Esophagus muscularis mucosa (tissue), 4 donors: ENCODE measurements at regions not wholly inside any gene's neighbourhood (a gene's known extent, or its start where the extent isn't known, plus 50 kb on each side); places are given as distances from the start of the nearest gene placed in this dataset.

Experiments used
- DNase-seq: peaks from one replicate; pipeline ENCODE4 v3.0.0-alpha.2; 2017; ENCODE audit errors: extremely low spot score
- H3K27ac ChIP-seq, 4 donors: fragments of 200-600 bp; sonication (generic); replicated peaks in 1 of 4; 1 replicate in 3 of 4; 2 replicates in 1 of 4; pipeline ENCODE4 v1.5.1; 2016 to 2019; ENCODE audit warnings: mild to moderate bottlenecking in 1 of 4
- H3K27me3 ChIP-seq, 4 donors: fragments of 200-600 bp; sonication (generic); one replicate each; pipeline versions ENCODE4 v1.5.1 to v1.6.0; 2016 to 2019
- H3K36me3 ChIP-seq, 4 donors: fragments of 200-600 bp; sonication (generic); one replicate each; pipeline ENCODE4 v1.5.1; 2016 to 2019
- H3K4me1 ChIP-seq, 4 donors: fragments of 200-600 bp; sonication (generic); one replicate each; pipeline ENCODE4 v1.5.1; 2016 to 2019
- H3K4me3 ChIP-seq, 4 donors: fragments of 200-600 bp; sonication (generic); 1 replicate in 2 of 4; 2 replicates in 2 of 4; pipeline ENCODE4 v1.5.1; 2016 to 2019; ENCODE audit warnings: mild to moderate bottlenecking in 4 of 4, moderate library complexity in 1 of 4
- H3K9me3 ChIP-seq, 4 donors: fragments of 200-600 bp; sonication (generic); 1 replicate in 3 of 4; 2 replicates in 1 of 4; pipeline ENCODE4 v1.5.1; 2016 to 2019
- EP300 ChIP-seq: sonication (generic); formaldehyde crosslinking; IDR thresholded peaks from one replicate; pipeline ENCODE4 v1.6.1; 2017; ENCODE audit warnings: antibody characterized with exemption
- POLR2A ChIP-seq: fragments of 450-650 bp; IDR thresholded peaks from one replicate; pipeline ENCODE4 v1.6.1; 2017; ENCODE audit warnings: antibody characterized with exemption, moderate library complexity, mild to moderate bottlenecking, low read depth
- POLR2AphosphoS5 ChIP-seq, 2 donors: sonication (generic); formaldehyde crosslinking; IDR thresholded peaks; one replicate each; pipeline ENCODE4 v1.6.1; 2017; ENCODE audit warnings: antibody characterized with exemption in 2 of 2
- WGBS: methylation state at CpG from one replicate; pipeline ENCODE4 v1.1.5; 2018; 5-methylcytosine and 5-hydroxymethylcytosine counted together
- intact Hi-C: fragments of 100-400 bp; cut with DNase I; formaldehyde crosslinking; loops from one replicate; pipeline ENCODE4 v1.15.1; 2023
- TF ChIP-seq, protein P1 (sequence below), 3 experiments: fragments of 200-600 bp in 2 of 3; fragments of 450-650 bp in 1 of 3; sonication (generic) in 2 of 3; IDR thresholded peaks; one replicate each; pipeline ENCODE4 v1.5.1; 2017 to 2019; ENCODE audit warnings: antibody characterized with exemption in 3 of 3, mild to moderate bottlenecking in 2 of 3, moderate library complexity in 1 of 3

DNA sequence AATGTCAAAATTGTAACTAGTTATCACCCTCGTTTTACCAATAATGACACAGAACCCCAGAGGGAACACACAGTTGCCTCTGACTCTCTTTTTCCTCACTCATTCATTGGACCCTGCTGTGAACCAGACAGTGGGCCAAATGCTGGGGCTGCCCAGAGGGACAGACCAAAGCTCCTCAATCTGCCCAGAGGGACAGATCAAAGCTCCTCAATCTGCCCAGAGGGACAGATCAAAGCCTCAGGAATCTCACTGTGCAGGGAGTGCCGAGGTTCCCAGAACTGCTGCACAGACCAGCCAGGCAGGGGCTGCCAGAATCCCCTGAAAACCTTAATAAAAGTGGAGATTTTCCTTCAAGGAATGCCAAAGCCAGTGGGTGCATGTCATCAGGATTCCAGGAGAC is 179.1 kb downstream of the SOD2 start:
- TF ChIP-seq, protein P1, sequence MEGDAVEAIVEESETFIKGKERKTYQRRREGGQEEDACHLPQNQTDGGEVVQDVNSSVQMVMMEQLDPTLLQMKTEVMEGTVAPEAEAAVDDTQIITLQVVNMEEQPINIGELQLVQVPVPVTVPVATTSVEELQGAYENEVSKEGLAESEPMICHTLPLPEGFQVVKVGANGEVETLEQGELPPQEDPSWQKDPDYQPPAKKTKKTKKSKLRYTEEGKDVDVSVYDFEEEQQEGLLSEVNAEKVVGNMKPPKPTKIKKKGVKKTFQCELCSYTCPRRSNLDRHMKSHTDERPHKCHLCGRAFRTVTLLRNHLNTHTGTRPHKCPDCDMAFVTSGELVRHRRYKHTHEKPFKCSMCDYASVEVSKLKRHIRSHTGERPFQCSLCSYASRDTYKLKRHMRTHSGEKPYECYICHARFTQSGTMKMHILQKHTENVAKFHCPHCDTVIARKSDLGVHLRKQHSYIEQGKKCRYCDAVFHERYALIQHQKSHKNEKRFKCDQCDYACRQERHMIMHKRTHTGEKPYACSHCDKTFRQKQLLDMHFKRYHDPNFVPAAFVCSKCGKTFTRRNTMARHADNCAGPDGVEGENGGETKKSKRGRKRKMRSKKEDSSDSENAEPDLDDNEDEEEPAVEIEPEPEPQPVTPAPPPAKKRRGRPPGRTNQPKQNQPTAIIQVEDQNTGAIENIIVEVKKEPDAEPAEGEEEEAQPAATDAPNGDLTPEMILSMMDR (IDR thresholded peaks at IDR 0.05): no peak
- no peak for TF ChIP-seq POLR2A
- Histone ChIP-seq H3K27ac (no peak overlapping the region), H3K36me3 (no peaks in the 10 kb centered on the region), H3K4me1 (peaks cover 0 to 24% (median 12%) of the 10 kb centered on the region in 4 donors), H3K4me3 (no peak overlapping the region), H3K9me3 (peaks cover 0 to 7% (median 0%) of the 10 kb centered on the region in 4 donors), H3K27me3 (no peaks in the 10 kb centered on the region)
- peak; percentile 57 for DNase-seq
- WGBS: 63% methylated on average over 2 of the region's 2 CpGs
- intact Hi-C loops: no loop called here

DNA sequence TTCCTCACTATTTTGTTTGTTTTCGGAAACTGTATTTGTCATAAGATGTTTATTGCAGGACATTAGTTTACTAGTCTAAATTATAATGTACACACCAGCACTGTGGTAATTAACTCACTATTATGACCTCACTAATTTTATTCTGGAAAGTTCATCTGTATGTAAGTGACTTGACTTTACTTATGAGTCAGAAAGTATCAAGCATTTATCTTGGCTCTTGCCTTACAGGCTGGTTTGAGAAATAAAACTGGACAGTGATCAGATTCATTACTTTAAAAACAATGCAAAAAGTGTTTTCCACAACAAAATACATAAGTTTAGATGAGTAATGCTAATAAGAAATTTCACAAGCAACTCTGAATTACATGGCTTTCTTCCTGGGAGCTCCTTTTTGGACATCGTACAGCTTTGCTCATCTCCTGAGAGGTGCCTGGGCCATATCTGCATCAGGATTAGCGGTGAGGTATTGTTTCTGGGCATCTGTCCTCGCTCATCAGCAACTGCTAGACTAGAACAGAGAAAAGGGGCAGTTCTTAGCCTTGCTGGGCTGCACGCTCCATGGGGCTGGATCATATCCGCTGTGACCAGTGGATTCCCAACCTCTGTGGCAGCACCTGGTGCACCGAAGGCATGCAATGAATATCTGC is 179.8 kb downstream of the SOD2 start:
- Histone ChIP-seq H3K27me3 (no peaks in the 10 kb centered on the region), H3K4me3 (no peak overlapping the region), H3K9me3 (peaks cover 0 to 7% (median 0%) of the 10 kb centered on the region in 4 donors), H3K36me3 (no peaks in the 10 kb centered on the region), H3K27ac (no peak overlapping the region), H3K4me1 (peaks cover 0 to 24% (median 12%) of the 10 kb centered on the region in 4 donors)
- intact Hi-C loops: no loop called here
- 79% methylated on average over 7 of the region's 7 CpGs for WGBS
- TF ChIP-seq POLR2A (no peak), POLR2AphosphoS5 (IDR thresholded peaks at IDR 0.05) (no peak), EP300 (no peak)
- TF ChIP-seq, protein P1 (IDR thresholded peaks at IDR 0.05): no peak
- DNase-seq: peak; percentile 72

DNA sequence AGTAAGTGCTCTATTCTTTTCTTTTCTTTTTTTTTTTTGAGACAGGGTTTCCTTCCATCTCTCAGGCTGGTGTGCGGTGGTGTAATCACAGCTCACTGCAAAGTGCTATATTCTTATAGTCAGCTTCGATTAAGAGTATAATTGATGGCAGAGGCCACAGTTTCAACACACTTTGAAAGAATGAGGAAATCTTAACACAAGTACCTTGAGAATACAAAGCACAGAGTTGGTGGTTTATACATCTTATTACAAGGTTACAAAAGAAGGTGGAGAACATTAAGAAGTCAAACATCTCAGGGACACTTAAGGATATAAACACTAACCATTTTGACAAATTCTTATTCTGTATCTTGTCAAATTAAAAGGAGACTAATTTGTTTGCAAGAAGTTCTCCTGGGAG is 180.5 kb downstream of the SOD2 start:
- intact Hi-C loops: no loop called here
- Histone ChIP-seq H3K4me1 (peaks cover 0 to 24% (median 12%) of the 10 kb centered on the region in 4 donors), H3K4me3 (no peak overlapping the region), H3K9me3 (peaks cover 0 to 7% (median 0%) of the 10 kb centered on the region in 4 donors), H3K27me3 (no peaks in the 10 kb centered on the region), H3K27ac (no peak overlapping the region), H3K36me3 (no peaks in the 10 kb centered on the region)
- DNase-seq: no peak
- TF ChIP-seq POLR2AphosphoS5 (IDR thresholded peaks at IDR 0.05): no peak
- TF ChIP-seq, protein P1 (IDR thresholded peaks at IDR 0.05): no peak
- TF ChIP-seq POLR2A: no peak
- no peak for TF ChIP-seq EP300
- 38% methylated on average over 2 of the region's 2 CpGs for WGBS

DNA sequence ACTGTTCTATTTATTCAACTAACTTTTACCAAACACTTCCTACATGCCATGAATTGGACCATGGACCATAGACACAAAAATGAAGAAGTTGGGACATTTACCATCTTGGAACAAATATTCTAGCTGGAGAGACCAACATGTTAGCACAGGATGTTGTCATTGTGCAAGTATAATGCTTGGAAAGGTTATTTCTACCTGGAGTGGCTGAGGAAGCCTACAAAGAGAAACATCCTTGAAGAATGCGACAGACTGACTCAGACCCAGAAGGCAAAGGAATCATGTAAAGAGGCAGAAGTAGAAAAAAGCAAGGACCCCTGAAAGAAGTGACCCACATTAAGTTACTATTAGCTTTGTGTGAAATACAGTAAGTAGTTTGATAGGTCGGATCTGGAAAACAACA is 180.9 kb downstream of the SOD2 start:
- peaks cover 0 to 24% (median 12%) of the 10 kb centered on the region in 4 donors for H3K4me1 ChIP-seq
- intact Hi-C loops: no loop called here
- WGBS: 82% methylated on average over 2 of the region's 2 CpGs

More for the DNA sequence above, 180.9 kb downstream of the SOD2 start:
- Histone ChIP-seq H3K9me3 (peaks cover 0 to 7% (median 0%) of the 10 kb centered on the region in 4 donors), H3K27ac (no peak overlapping the region), H3K36me3 (no peaks in the 10 kb centered on the region), H3K4me3 (no peak overlapping the region), H3K27me3 (no peaks in the 10 kb centered on the region)
- DNase-seq: no peak
- TF ChIP-seq EP300 (no peak), POLR2A (no peak), POLR2AphosphoS5 (IDR thresholded peaks at IDR 0.05) (no peak)
- TF ChIP-seq, protein P1 (IDR thresholded peaks at IDR 0.05): no peak
